Medulla oblongata (tissue), 1 donor: ENCODE measurements at regions not wholly inside any gene's neighbourhood (a gene's known extent, or its start where the extent isn't known, plus 50 kb on each side); places are given as distances from the start of the nearest gene placed in this dataset.
A peak's percentile ranks its signal among the peaks of the same experiment; 100 is the strongest.

Experiments
- DNase-seq: peaks from one replicate; pipeline ENCODE4 v3.0.0-alpha.2; 2015; ENCODE audit errors: extremely low spot score

GRCh38 chr20:21653628-21654027, 51.8 kb upstream of the PAX1 start:
- no peak for DNase-seq

- no peak for DNase-seq
These were observed 62.0 kb upstream of the PAX1 start for GRCh38 chr20:21643417-21643816.

- DNase-seq, result no peak
These were observed 64.9 kb upstream of the PAX1 start for GRCh38 chr20:21640556-21640955.

GRCh38 chr20:21633829-21634228, 71.6 kb upstream of the PAX1 start:
- DNase-seq, result no peak

GRCh38 chr20:21632735-21633053, 72.8 kb upstream of the PAX1 start:
- DNase-seq, result no peak

GRCh38 chr20:21632031-21632734, 73.3 kb upstream of the PAX1 start:
- no peak for DNase-seq

GRCh38 chr20:21628800-21629199, 76.7 kb upstream of the PAX1 start:
- no peak for DNase-seq

- no peak for DNase-seq
These were observed 81.7 kb upstream of the PAX1 start for GRCh38 chr20:21623781-21624094.

GRCh38 chr20:21623074-21623780, 82.2 kb upstream of the PAX1 start:
- no peak for DNase-seq

GRCh38 chr20:21622097-21622857, 83.2 kb upstream of the PAX1 start:
- DNase-seq, result no peak

GRCh38 chr20:21618759-21619416, 86.6 kb upstream of the PAX1 start:
- no peak for DNase-seq

GRCh38 chr20:21615617-21616080, 89.8 kb upstream of the PAX1 start:
- peak; percentile 94 for DNase-seq

- DNase-seq, result peak; percentile 38
These were observed 90.5 kb upstream of the PAX1 start for GRCh38 chr20:21614980-21615379.

- no peak for DNase-seq
These were observed 92.0 kb upstream of the PAX1 start for GRCh38 chr20:21613512-21613911.

- DNase-seq, result no peak
These were observed 95.5 kb upstream of the PAX1 start for GRCh38 chr20:21609981-21610380.

- peak; percentile 87 for DNase-seq
These were observed 95.4 kb upstream of the NKX2-2 start for GRCh38 chr20:21609221-21609620.

- peak; percentile 22 for DNase-seq
These were observed 94.9 kb upstream of the NKX2-2 start for GRCh38 chr20:21608777-21609176.

- DNase-seq, result peak; percentile 93
These were observed 94.3 kb upstream of the NKX2-2 start for GRCh38 chr20:21607971-21608725.

GRCh38 chr20:21601799-21602198, 87.9 kb upstream of the NKX2-2 start:
- no peak for DNase-seq

GRCh38 chr20:21586682-21587081, 72.8 kb upstream of the NKX2-2 start:
- DNase-seq, result no peak

GRCh38 chr20:21583486-21584168, 69.8 kb upstream of the NKX2-2 start:
- no peak for DNase-seq
